ENCODE measurements at regions not wholly inside any gene's neighbourhood (a gene's known extent, or its start where the extent isn't known, plus 50 kb on each side); places are given as distances from the start of the nearest gene placed in this dataset.
A peak's percentile ranks its signal among the peaks of the same experiment; 100 is the strongest.

DNA sequence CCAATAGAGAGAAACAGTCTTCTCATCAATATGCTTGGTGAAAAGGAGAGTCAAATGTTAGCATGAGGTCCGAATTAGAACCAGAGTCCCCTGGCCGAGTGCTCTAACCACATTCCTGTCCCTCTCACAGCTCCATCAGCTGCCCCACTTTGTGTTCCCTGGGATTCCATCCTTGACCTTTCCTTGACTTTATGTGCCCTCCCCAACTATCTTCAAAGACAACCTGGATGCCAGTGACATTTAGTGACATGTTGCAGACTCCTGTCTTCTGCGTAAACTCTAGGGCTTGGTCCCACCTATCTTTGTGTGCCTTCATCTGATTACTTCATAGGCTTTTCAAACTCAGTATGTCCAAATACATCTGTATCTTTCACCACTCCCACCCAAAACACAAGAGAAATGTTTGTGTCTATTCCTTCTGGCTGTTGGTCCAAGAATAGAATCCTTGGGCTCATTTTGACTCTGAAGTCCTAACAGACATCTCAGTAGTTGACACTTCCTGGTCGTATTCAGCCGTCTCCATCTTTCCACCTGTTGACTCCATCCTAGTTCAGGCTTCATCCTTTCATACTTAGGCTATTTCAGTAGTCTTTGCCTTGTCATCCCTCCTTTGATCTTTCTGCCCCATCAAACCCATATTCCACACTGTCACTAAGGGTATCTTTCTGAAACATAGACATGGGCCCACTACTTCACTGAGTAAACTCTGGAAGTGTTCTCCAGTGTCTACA, 101.4 kb upstream of the CD180 start:
- no peak for DNase-seq (ENCODE audit: low spot score)

DNA sequence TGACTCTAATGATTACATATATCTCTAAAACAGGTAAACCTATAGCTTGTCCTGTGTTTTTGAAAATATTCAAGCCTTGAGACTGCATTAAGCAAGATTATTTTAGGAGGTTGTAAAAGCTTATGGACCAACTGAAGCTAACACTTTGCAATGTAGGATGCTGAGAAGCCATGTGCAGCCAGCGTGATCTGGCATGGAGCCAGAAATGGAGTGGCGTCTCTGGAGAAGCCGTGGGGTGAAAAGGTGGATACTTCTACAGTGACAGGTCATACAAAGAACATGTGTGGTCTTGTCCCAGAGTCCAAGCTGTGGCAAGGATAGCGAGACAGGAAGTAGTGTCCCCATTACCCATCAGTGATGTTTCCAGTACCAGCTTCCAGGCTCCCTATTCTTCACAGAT, 100.8 kb upstream of the CD180 start:
- no peak for DNase-seq (ENCODE audit: low spot score)

DNA sequence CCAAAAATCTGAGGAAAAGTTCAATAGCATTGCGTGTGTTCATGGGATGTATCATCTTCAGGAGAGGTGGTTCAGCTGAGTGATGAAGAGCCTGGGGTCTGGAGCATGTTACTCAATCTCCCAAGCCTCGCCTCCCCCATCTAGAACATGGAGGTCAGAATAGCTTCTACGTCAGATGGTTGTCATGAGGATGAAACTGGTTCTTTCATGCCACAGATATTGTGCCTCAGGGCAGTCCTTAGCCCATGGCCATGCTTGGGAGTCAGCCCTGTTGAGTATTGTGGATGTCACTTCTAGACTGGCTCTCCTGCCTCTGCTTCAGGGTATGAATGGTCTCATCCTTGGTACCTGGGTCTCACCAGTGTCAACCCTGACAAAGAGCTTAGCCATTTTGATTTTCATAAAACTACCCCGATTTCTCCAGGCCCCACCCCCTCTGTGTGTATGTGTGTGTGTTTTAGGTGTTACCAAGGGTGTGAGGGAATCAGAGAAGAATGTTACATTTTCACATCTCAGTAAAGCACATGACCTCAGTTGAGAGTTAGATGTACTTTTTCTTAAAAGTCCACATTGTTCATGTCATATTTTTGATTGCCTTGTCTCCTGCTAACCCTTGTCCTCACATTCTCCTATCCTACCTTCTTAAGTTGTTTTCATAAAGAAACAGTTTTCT, 97.8 kb upstream of the CD180 start:
- DNase-seq (ENCODE audit: low spot score): no peak

DNA sequence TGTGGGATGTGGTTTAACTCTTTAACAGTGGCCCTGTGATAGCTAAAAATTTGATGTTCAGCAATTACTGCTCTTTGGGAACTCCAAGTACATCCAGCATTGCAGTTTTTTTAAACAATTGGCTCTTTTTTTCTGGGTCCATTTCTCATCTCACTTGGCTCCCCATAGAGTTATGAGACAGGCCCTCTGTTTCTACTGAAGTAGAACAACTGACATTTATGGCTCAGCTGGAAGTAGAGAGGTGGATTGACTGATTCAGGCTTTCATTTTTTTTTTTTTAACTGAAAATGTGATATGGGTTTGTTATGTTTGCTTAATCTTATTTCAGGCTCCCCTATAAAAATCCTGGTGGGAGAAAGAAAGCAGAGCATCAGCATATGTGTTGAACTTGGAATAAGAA, 96.6 kb upstream of the CD180 start:
- no peak for DNase-seq (ENCODE audit: low spot score)

DNA sequence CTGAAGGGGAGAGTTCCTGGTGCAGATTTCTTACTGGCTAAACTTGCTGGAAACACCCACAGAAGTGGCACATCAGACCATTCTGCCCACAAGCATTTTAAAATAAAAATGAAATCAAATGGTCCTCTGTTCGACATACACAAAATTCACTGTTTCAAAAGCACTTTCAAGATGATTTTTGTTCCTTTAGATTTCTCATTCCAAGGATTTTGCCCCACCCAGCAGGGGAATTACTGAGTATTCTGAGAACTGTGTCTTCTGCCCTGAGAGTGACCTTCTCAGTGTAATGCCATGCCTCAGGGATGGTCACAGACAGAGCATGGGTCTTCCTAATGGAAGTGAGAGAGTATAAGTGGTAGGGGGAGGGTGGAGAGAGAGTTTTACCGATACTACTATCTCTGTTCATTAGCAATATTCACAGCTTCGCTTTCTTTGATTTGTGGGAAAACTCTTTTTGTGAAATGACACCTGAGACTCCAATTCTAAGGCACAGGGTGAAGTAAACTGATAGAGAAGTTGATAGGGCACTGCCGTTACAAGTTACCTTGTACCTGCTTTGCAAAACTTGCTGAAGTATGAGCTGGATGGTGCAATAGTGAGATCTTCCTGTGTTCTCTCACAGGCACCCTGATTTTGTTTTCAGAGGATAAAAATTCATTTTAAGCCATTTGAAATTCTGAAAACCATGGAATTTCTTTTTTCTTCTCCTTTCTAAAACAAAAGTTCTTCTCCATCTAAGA, 95.8 kb upstream of the CD180 start:
- no peak for DNase-seq (ENCODE audit: low spot score)

DNA sequence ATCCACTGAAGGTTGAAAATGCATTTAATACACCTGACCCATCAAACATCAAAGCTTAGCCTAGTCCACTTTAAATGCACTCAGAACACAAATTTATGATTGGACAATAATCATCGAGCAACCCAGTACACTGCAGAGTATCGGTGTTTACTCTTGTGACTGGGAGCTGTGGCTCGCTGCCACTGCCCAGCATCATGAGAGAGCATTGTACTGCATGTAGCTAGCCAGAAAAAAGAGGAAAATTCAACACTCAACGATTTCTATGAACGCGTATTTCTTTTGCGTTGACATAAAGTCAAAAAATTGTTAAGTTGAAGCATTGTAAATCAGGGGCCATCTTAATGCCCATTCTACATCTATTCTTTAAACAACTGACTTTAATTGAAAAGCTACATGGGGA, 95.1 kb upstream of the CD180 start:
- DNase-seq (ENCODE audit: low spot score): no peak

DNA sequence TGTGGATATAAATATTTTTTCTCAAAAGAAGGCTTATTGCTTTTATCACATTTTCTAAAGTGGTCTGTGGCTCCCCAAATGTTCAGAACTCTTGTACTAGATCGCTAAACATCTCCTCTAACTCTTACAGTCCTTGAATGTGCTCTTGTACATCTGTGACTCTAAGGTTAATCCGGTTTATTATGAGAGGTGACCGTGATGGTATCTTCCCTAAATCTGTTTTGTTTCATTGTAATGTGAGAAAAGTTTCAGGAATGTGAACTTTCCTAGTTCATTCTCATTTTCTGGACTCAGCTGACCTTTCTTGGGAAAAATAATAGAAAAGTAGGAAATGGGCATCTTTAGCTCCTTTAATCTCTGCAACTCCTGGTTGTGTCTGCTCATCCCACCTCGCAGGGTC, 94.5 kb upstream of the CD180 start:
- DNase-seq (ENCODE audit: low spot score): no peak

DNA sequence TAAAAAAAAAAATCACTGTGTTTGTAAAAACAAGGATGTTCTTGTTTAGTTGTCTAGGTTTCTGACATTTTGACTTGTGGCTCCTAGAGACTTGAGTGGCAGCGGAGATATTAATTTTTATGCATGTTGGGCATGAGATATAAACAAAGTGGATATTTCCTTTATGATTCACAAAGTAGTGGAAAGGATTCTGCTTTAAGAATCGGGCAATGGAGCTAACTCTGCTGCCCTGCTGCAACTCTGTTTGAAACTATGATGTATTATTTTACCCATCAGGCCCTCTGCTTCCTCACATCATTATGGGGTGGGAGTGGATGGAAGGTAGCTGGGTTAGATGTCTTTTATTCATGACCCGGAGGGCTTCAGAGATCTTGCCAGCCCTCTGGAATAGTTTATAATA, 94.1 kb upstream of the CD180 start:
- no peak for DNase-seq (ENCODE audit: low spot score)

DNA sequence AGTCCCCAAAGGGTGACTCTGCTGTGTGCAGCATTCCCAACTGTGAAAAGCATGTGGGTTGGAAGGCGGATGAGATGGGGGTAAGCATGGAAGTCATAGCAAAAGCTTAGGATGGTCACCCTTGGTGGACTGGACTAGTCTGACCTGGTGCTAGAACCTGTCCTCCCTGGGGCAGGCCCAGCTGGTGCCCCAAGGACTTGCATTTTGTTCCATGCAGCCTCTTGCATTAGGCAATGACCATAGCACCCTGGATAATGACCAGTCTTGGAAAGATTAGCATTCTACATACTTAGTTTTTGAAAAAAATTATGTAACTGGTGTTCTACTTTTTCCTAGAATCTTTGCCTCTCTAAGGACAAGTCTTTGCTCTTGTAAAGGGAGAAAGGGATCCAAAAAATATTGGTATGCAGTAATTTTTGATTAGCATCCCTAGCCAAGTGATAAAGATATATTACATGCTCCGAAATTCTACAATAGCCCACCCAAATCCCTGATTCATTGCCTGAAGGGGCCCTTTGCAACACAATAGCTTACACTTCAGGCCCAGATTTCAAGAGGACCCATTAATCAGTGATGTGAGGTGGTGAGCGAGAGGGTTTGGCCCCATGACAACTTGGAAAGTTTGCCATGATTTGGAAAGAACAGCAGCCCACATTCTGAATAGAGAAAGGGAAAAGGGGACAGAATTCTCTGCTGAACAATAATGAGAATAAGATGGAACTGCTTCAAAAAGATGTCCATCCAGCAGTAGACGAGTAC, 93.3 kb upstream of the CD180 start:
- no peak for DNase-seq (ENCODE audit: low spot score)

DNA sequence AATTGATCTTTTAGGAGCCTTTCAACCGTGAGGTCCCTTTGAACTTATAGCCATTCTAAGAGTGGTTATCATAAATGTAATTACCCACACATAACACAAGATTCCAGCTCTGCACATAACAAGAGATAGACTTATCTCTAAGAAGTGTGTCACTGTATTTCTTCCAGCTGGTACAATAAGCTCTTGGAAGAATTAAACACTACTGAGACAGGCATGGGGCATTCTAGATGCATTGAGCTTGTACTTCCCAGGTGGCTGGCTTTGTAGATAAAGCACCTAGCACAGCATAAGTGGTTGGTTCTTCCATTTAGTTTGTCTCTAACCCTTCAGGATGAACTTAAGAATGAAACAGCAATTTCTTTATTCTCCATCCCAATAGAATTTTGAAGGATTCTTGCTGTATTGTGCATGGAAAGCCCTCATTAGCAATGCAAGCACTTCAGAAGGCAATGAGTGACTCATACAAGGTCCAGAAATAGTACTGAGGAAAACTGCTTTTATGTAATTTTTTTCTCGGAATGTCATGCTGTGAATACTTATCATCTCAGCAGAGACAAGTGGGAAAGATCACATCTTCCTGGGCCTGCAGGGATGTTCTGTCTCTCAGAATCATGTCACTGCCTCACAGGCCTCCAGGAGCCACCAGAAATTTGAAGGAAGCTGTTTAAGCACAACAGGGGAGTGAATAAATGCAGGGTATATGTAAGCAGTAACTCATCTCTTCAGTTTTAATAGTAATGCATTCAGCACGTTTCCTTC, 91.1 kb upstream of the CD180 start:
- DNase-seq (ENCODE audit: low spot score): no peak

DNA sequence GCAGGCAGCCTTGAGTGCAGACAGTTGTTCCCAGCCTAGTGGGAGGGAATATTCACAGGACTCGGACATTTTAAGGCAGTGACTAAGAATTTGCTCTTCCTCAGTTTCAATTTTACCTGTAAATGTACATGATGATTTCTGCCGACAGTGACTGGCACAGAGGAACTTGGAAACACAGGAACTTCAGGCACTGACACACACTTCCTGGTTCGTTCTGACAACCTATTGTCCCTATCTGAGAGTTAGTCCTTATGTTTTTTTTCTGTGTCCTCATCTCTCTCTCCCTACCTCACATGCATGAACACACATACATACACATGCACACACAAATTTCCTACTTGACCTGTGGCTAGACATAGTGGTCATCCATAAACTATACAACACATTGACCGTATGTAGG, 89.4 kb upstream of the CD180 start:
- DNase-seq (ENCODE audit: low spot score): no peak

DNA sequence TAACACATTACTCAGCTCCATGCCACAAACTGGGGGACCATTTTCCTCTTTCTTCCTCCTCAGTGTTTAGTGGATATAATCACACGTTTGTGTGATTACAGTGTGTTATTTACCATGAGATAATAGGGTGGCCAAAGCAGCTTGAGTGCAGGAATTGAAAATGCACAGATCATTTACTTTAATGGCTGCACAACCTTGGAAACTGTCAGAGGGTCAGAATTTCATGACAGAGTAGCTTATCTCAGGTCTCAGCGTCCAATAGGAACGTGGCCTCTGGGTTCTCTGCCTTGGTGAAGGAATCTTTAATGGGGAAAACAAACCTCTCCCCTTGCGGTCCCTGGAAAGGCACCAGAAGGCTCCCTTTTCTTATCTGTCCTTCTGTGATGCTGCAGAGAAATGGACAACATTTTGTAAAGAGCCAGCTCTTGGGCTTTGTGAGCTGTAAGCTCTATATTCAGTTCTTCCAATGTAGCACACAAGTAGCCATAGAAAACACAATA, 87.4 kb upstream of the CD180 start:
- DNase-seq (ENCODE audit: low spot score): no peak

DNA sequence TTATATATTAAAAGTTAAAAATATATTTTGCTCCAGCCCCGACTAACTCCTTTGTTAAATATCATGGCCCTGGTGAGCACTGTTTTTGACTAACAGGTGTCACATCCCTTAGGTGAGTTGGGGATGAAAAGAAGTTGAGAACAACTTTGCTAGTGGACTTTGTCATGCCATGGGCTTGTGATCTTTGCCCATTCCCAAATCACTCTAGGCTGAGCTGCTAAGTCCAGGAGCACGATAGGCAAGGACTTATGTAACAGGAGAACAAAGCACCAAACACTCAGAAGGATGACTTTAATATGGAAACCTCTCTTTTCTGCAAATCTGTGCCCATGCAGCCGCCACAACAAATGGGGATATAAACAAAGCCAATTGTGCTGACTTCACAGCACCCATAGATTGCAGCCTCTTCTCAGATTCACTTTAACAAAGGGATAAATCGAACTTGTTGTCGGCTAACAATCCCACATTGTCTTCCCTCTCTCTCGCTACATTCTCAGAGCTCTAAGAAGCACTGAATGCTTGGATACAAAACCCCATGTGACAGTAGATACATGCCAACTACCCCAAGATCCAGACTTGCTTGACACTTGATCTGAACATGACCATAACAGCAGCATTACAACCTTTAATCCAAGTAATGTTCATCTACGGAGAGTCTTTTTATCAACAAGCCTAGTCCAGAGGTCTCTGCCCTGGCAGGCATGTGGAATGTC, 86.8 kb upstream of the CD180 start:
- DNase-seq (ENCODE audit: low spot score): no peak

DNA sequence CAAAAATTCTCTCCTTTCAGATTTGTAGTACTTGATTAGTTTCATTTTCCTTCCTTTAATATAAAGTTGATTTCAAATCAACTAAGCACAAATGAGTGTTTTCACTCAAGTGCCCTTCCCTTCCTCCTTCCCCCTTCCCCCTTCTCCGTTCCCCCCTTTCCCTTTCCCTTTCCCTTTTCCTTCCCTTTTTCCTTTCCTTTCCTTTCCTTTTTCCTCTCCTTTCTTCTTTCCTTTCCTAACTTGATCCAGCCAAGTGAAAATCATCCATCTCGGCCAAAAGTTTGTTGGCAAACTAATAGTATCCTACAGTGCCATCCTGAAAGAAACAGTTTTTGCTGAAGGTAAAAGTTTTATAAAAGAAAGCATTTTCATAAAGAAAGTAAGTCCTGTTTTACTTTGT, 85.3 kb upstream of the CD180 start:
- no peak for DNase-seq (ENCODE audit: low spot score)

DNA sequence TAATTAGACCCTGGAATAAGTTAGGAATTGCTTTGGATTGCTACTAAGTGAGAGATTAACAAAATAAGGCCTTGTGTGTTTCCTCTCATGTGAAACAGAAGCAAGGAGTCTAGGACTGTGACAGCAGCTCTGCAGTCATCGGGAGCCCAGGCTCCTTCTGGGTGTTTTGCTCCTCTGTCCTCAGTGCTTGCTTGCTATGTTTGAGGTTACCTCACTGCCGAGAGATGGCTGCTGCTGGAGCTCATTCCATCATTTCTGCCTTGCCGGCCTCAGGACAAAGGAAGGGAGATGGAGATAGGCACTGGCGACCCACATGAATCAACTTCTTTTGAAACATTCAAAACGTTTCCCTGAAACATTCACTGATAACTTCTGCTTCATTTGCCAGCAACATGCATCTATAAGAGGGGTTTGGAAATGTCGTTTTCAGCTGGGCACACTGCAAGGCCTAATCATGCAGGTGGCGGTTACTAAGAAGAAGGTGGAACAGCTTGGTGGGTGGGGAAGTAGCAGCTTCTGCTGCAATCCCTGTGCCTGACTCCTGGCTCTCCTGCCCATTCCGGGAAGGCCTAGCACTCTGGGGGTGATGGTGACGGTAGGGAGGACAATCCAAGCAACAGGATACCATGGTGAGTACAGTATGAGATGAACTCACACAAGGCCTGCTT, 77.2 kb upstream of the CD180 start:
- no peak for DNase-seq (ENCODE audit: low spot score)

DNA sequence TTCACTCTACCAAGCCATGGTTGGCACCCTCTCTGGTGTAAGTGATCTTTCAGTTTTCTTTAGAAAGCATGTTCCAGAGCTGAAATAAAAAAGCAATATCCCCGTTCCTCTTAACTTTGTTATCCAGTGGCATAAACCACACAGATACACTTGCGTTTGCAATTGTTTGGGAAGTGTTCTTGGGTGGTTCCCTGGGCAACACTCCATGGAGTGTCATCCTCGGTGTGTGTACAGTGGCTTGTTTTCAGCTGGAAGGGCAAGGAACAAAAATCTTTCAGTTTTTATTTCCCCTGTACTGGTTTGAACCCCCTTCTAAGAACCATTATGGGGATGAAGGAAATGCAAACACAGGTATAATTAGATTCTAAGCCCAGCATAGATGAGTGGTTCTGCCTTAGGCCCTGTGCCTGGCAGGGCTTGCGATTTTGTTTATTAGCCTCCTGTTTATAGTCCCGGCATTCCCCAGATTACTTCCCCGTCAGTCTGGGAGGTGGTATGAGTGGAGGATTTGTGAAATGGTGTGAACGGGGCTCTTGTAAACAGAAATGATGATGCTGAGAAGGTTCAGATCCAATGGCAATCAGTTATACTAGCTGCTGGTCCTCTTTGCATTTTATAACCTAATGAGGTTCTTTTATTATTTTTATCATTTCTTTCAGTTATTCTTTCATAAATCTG, 76.0 kb upstream of the CD180 start:
- DNase-seq (ENCODE audit: low spot score): no peak

DNA sequence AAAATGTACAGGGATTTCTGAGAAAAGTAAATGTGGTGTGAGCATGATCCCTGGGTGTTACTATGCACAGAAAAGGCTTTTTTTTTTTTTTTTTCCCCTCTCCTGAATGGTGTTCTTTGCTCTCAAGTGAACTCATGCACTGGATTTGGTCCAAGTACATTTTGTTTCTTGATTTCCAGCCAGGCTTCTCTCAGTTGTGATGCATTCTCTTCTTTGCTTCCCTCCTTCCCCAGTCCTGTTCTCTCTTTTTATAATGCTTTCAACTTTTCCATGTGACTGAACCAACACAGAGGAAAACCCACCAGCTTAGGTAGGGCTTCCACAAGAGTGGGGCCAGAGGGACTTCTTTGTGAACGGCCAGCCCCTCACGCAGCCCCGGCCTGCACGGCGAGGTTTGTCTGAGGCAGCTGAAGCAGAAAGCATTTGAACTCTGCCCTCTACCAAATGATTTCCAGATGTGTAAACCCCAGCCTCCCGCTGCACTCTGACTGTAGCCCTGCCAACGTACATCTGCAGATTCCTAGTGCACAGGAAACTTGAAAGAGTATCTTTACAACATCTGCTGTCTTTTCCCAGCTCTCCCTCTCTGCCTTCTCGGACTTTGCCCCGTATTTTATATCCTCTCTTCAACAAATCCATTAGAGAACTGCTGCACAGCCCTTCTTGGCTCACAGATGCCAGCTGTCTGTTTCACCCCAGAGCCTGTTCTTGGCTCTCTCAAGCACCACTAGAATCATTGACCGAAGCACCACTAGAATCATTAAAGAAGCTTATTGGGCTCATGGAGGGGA, 71.8 kb upstream of the CD180 start:
- DNase-seq (ENCODE audit: low spot score): peak; percentile 37

DNA sequence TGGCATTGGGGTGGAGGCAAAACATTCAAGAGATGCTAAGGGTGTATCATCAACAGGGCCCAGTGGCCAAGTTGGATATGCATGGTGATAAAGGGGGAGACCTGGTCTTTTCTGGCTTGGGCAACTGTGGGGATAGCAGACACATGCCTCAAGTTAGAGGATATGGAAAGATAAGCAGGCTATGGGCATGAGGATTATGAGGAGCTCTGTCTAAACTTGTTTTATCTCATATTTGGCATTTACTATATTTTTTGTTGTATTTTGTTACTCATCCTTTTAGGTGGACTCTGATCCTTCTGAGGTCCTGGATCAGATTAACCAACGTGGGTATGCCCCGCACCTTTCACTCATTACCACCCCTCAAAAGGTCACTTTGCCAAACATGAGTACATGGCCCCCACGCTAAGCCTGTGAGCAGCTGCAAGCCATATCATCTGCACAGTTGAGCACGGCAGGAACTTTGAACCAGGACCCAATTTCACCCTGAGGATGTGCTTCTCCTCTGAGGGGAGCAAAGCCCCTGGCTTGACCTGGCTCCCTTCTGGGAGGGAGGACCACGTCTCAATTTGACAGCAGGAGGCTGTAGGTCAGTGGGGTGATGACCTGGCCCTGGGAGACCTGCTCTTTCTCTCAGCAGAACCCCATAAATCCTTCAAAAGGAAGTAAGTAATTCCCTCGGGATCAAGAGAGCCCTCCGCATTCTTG, 71.1 kb upstream of the CD180 start:
- DNase-seq (ENCODE audit: low spot score): no peak
